ENCODE measurements at regions not wholly inside any gene's neighbourhood (a gene's known extent, or its start where the extent isn't known, plus 50 kb on each side); places are given as distances from the start of the nearest gene placed in this dataset.

GRCh38 chr4:12881945-12882584, 602.1 kb downstream of the RAB28 start:
- Mint-ChIP-seq H3K4me3 (no peak overlapping the region), H3K4me1 (no peaks in the 10 kb centered on the region), H3K9me3 (peaks cover 4 to 18% of the 10 kb centered on the region in 2 donors), H3K27ac (no peak overlapping the region), H3K27me3 (no peaks in the 10 kb centered on the region)
- DNase-seq, result no peak
- ATAC-seq, result no peak

DNA sequence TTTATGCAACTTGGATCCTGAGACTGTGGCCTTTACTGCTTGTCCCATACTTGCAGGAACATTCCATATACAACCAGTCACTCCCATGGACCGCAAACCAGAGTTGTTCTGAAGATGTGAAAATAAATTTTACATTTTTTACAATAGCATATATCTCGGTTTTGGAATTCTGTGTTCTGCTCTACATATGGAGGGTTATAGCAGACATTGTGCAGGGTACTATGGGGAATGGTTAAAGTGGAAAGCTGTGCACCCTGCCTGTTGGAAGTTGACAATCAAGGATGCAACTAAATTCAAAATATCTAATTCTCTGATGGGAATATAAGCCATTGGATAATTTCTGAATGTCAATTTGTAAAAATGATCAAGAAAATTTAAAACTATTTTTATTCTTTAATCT, 603.3 kb downstream of the RAB28 start:
- ATAC-seq, result no peak
- Mint-ChIP-seq H3K27ac (no peak overlapping the region), H3K4me3 (no peak overlapping the region), H3K9me3 (peaks cover 3 to 13% of the 10 kb centered on the region in 2 donors), H3K27me3 (no peaks in the 10 kb centered on the region), H3K4me1 (no peaks in the 10 kb centered on the region)
- no peak for DNase-seq

GRCh38 chr4:12879496-12879895, 604.6 kb downstream of the RAB28 start:
- H3K27ac Mint-ChIP-seq, result no peak overlapping the region
- no peaks in the 10 kb centered on the region for H3K4me1 Mint-ChIP-seq
- no peak for ATAC-seq
- no peak overlapping the region for H3K4me3 Mint-ChIP-seq
- no peaks in the 10 kb centered on the region for H3K27me3 Mint-ChIP-seq
- no peak for DNase-seq
- peaks cover 0 to 8% of the 10 kb centered on the region in 2 donors for H3K9me3 Mint-ChIP-seq

GRCh38 chr4:12875640-12876243, 608.4 kb downstream of the RAB28 start:
- Mint-ChIP-seq H3K27ac (no peak overlapping the region), H3K4me1 (no peaks in the 10 kb centered on the region), H3K9me3 (no peaks in the 10 kb centered on the region), H3K4me3 (no peak overlapping the region), H3K27me3 (no peaks in the 10 kb centered on the region)
- DNase-seq (no peak), ATAC-seq (no peak)

GRCh38 chr4:12873351-12873750, 610.8 kb downstream of the RAB28 start:
- Mint-ChIP-seq H3K4me3 (no peak overlapping the region), H3K27ac (no peak overlapping the region), H3K4me1 (no peaks in the 10 kb centered on the region), H3K9me3 (peaks cover 8 to 14% of the 10 kb centered on the region in 2 donors), H3K27me3 (no peaks in the 10 kb centered on the region)
- DNase-seq, result no peak
- ATAC-seq, result no peak

DNA sequence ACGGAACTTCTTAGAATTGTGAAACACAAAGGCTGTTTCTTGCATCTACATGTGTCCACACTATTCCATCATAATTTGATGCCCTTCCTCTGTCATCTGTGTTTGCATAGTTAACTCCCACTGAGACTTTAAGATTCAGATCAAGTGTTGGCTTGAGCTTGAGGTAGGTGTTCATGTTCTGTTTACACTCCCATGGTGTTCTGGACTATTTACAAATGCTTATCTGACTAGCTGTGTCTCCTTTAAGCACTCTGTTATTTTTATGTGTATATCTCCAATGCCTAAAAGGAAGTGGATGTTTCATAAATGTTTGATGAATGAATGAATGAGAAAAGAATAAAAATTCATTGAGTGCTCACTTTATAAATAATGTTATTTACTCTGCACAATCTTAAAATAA, 622.7 kb downstream of the RAB28 start:
- no peaks in the 10 kb centered on the region for H3K9me3 Mint-ChIP-seq
- DNase-seq (no peak), ATAC-seq (no peak)
- no peaks in the 10 kb centered on the region for H3K27me3 Mint-ChIP-seq
- no peak overlapping the region for H3K4me3 Mint-ChIP-seq
- H3K4me1 Mint-ChIP-seq, result no peaks in the 10 kb centered on the region
- no peak overlapping the region for H3K27ac Mint-ChIP-seq

DNA sequence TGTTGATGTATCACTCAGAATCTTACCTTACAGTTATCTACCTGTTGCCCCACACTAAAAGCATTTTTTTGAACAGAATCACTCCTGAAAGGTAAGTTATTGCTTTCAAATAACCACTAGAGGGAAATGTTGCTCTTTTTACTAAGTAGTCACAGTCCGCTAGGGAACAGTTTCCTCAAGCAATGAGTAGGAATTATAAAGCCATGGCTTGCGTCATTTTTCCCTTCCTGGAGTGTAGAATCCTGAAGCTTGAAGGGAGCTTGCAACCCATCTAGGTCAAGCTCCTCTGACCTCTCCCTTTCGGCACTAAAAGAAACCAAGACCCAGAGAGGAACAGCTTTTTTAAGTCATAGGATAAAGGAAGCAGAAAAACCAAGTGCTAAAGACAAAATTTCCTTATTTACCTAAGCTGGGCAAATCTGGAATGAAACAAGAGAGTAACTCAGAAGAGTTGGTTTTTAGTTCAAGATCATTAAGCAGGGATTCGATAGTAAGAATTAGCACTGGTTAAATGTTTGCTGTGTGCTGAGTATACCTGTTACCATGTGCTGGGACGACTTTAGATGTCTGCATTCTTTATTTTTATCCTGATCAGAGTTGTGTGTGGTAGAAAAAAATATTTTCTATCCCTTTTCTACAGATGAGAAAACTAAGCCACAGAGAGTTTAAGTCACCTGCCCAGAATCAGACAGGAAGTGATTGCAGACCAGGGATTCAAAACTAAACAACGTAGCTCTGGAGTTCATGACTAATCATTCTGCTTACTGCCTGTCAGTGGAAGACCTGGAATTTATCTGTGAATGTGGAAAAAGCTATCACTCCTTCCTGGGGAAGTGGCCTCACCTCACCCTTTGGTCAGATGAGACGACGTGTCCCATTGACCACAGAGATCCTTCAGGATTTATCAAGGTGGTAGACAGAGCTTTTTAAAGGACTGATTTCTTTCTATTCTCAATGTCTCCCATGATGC, 631.5 kb downstream of the RAB28 start:
- Mint-ChIP-seq H3K27ac (no peak overlapping the region), H3K4me3 (no peak overlapping the region), H3K9me3 (no peaks in the 10 kb centered on the region), H3K4me1 (peaks cover 4% of the 10 kb centered on the region), H3K27me3 (peaks cover 8% of the 10 kb centered on the region)
- DNase-seq, result no peak
- ATAC-seq, result no peak

- Mint-ChIP-seq H3K27me3 (peaks cover 6% of the 10 kb centered on the region), H3K27ac (no peak overlapping the region), H3K4me3 (no peak overlapping the region), H3K9me3 (no peaks in the 10 kb centered on the region), H3K4me1 (no peaks in the 10 kb centered on the region)
- DNase-seq, result no peak
- no peak for ATAC-seq
These were observed 637.8 kb downstream of the RAB28 start for GRCh38 chr4:12846368-12846767.

DNA sequence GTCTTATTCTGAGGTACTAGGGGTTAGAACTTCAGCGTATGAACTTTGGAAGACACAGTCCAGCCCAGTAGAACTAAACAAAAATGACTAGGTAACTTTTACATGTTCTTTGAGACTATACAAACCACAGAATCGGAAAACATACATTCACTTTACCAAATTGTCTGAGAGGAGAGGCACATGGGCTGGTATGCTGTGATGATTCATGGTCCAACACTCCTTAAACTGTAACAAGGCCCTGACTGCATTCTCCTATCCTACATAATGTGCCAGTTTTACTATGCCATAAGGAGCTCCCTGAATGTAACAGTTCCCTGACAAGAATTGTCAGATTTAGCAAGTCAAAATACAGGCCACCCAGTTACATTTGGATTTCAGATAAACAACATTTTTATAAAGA, 640.0 kb downstream of the RAB28 start:
- ATAC-seq (no peak), DNase-seq (no peak)
- no peak overlapping the region for H3K27ac Mint-ChIP-seq
- no peaks in the 10 kb centered on the region for H3K9me3 Mint-ChIP-seq
- H3K4me1 Mint-ChIP-seq, result no peaks in the 10 kb centered on the region
- no peak overlapping the region for H3K4me3 Mint-ChIP-seq
- peaks cover 4% of the 10 kb centered on the region for H3K27me3 Mint-ChIP-seq

- Mint-ChIP-seq H3K4me1 (no peaks in the 10 kb centered on the region), H3K9me3 (peaks cover 12 to 26% of the 10 kb centered on the region in 2 donors), H3K27ac (no peak overlapping the region), H3K4me3 (no peak overlapping the region), H3K27me3 (no peaks in the 10 kb centered on the region)
- DNase-seq (no peak), ATAC-seq (no peak)
These were observed 656.2 kb downstream of the RAB28 start for GRCh38 chr4:12827966-12828365.

DNA sequence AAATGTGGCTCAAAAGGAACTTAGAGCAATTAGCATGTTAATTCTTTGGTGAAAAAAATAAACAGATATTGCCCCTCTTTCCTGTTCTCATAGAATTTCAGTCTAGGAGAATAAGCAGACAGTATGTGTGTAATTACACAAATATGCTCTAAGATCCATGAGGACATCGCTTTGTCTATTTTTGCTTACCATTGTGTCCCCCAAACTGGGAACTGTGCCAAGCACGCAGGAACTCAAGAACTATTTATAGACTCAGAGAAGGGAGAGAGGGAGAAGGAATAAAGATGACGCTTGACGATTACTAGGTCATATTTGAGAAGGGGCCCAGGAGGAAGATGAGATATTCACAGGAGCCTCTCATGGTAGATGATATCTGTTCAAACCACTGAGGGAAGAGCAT, 692.6 kb downstream of the RAB28 start:
- ATAC-seq (no peak), DNase-seq (no peak)
- Mint-ChIP-seq H3K27ac (no peak overlapping the region), H3K4me1 (no peaks in the 10 kb centered on the region), H3K4me3 (no peak overlapping the region), H3K9me3 (peaks cover 16 to 17% of the 10 kb centered on the region in 2 donors), H3K27me3 (no peaks in the 10 kb centered on the region)

DNA sequence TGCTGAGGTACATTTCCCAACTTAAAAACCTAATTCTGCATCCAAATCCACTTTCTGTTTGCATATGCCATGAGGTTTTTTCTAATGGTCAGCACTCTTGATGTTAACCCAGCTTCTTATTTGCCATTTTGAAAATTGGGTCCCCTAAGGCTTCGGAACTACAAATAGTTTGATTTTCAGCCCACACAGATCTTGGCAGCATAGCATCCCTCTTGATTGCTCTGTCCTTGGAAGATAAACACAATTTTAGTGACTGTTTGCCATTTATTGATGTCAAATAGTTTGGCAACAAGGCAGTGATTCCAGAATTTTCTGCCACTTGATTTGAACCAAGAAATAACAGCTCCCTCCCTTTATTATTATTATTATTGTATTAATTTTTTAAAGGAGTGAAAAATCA, 696.9 kb downstream of the RAB28 start:
- DNase-seq (no peak), ATAC-seq (no peak)
- Mint-ChIP-seq H3K9me3 (peaks cover 9 to 22% of the 10 kb centered on the region in 2 donors), H3K4me1 (no peaks in the 10 kb centered on the region), H3K27ac (no peak overlapping the region), H3K27me3 (no peaks in the 10 kb centered on the region), H3K4me3 (no peak overlapping the region)

DNA sequence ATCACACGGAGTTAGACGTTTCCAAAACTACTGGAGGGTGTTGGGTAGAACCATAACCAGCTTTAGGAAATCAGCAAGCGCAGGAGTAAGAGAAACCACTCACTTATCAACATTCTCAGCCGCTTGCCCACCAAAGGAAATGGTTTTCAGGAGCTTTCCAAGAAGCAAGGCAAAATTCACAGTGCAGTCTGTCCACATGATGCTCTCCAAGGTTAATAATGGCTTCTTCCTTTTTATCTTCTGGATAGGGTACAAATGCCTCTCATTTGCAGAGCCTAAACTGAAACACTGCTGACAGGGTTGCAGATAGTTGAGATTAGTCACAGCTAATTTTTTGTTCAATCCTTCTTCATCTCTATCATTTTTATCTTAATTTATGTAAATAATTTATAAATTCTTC, 705.4 kb downstream of the RAB28 start:
- Mint-ChIP-seq H3K4me1 (no peaks in the 10 kb centered on the region), H3K27me3 (no peaks in the 10 kb centered on the region), H3K9me3 (no peaks in the 10 kb centered on the region), H3K27ac (no peak overlapping the region), H3K4me3 (no peak overlapping the region)
- ATAC-seq (no peak), DNase-seq (no peak)

DNA sequence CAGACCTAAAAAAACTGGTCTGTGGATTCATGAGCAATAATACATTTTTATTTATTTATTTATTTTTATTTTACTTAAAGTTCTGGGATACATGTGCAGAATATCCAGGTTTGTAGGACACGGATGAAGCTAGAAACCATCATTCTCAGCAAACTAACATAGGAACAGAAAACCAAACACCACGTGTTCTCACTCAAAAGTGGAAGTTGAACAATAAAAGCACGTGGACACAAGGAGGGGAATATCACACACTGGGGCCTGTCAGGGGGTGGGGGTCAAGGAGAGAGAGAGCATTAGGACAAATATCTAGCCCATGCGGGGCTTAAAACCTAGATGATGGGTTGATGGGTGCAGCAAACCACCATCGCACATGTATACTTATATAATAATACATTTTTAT, 705.9 kb downstream of the RAB28 start:
- Mint-ChIP-seq H3K9me3 (no peaks in the 10 kb centered on the region), H3K4me3 (no peak overlapping the region), H3K27ac (no peak overlapping the region), H3K27me3 (no peaks in the 10 kb centered on the region), H3K4me1 (no peaks in the 10 kb centered on the region)
- DNase-seq, result no peak
- ATAC-seq, result no peak

DNA sequence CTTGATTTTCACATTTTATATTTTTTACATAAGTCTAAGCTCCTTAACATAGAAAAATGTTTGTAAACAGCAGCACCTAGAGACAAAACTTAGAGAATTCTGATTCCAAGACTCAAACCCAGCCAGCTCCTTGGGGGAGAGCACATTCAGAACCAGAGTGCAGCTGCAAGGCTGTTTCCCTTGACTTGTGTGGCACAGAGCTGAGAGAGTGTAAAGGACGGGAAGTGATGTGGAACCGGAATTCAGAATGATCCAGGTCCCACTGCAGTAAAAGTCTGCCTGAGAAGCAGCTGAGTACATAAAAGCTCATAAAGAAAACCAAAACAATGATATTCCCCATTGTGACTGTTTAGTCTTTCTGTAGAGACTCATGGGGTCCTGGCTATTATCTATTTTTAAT, 713.8 kb downstream of the RAB28 start:
- DNase-seq (no peak), ATAC-seq (no peak)
- H3K27me3 Mint-ChIP-seq, result no peaks in the 10 kb centered on the region
- H3K4me1 Mint-ChIP-seq, result no peaks in the 10 kb centered on the region
- no peaks in the 10 kb centered on the region for H3K9me3 Mint-ChIP-seq
- H3K27ac Mint-ChIP-seq, result no peak overlapping the region
- H3K4me3 Mint-ChIP-seq, result no peak overlapping the region

DNA sequence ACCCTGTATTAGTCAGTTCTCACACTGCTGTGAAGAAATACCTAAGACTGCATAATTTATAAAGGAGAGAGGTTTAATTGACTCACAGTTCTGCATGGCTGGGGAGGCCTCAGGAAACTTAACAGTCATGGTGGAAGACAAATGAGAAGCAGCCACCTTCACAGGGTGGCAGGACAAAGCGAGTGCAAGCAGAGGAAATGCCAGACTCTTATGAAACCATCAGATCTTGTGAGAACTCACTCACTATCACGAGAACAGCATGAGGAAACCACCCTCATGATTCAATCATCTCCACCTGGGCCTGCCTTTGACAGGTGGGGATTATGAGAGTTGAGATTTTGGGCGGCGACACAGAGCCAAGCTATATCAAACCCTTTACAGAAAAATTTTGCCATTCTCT, 722.4 kb downstream of the RAB28 start:
- H3K4me3 Mint-ChIP-seq, result no peak overlapping the region
- ATAC-seq, result no peak
- H3K27me3 Mint-ChIP-seq, result no peaks in the 10 kb centered on the region
- no peaks in the 10 kb centered on the region for H3K4me1 Mint-ChIP-seq
- no peak overlapping the region for H3K27ac Mint-ChIP-seq
- DNase-seq, result no peak
- peaks cover 0 to 4% of the 10 kb centered on the region in 2 donors for H3K9me3 Mint-ChIP-seq

Data from stimulated activated naive CD8-positive, alpha-beta T cell treated with anti-CD3 and anti-CD28 coated beads, Interleukin-15, amount 100 ng/mL, for 72 hours (primary cell).